ENCODE measurements at regions not wholly inside any gene's neighbourhood (a gene's known extent, or its start where the extent isn't known, plus 50 kb on each side); places are given as distances from the start of the nearest gene placed in this dataset.
"Not testable (repeated sequence)": the region's sequence is repeated elsewhere in the genome, so short reads cannot be mapped to it uniquely, and the experiment has no call there.

- DNase-seq = no peak
Observed at GRCh38 chr6:40881501-40881900, 157.5 kb downstream of the UNC5CL start.

GRCh38 chr6:40880906-40881305 is 158.1 kb downstream of the UNC5CL start:
- DNase-seq = no peak

- DNase-seq = no peak
Observed at GRCh38 chr6:40879169-40879568, 159.9 kb downstream of the UNC5CL start.

- DNase-seq = no peak
Observed at GRCh38 chr6:40877362-40877761, 161.7 kb downstream of the UNC5CL start.

GRCh38 chr6:40876336-40876735 is 162.7 kb downstream of the UNC5CL start:
- DNase-seq = no peak

- no peak for DNase-seq
Observed at GRCh38 chr6:40874495-40874894, 164.5 kb downstream of the UNC5CL start.

GRCh38 chr6:40871424-40871823 is 167.6 kb downstream of the UNC5CL start:
- DNase-seq = no peak

- DNase-seq = not testable (repeated sequence)
Observed at GRCh38 chr6:40868089-40868865, 170.7 kb downstream of the UNC5CL start.

- not testable (repeated sequence) for DNase-seq
Observed at GRCh38 chr6:40867527-40867926, 171.5 kb downstream of the UNC5CL start.

GRCh38 chr6:40865259-40865658 is 173.8 kb downstream of the UNC5CL start:
- not testable (repeated sequence) for DNase-seq

- no peak for DNase-seq
Observed at GRCh38 chr6:40860443-40860842, 178.6 kb downstream of the UNC5CL start.

GRCh38 chr6:40856271-40856670 is 182.8 kb downstream of the UNC5CL start:
- no peak for DNase-seq

GRCh38 chr6:40855168-40855880 is 183.7 kb downstream of the UNC5CL start:
- DNase-seq = no peak

- DNase-seq = no peak
Observed at GRCh38 chr6:40854592-40854991, 184.4 kb downstream of the UNC5CL start.

GRCh38 chr6:40852779-40853373 is 186.1 kb downstream of the UNC5CL start:
- DNase-seq = no peak

- DNase-seq = no peak
Observed at GRCh38 chr6:40849546-40849945, 189.5 kb downstream of the UNC5CL start.

- DNase-seq = no peak
Observed at GRCh38 chr6:40848868-40849514, 190.0 kb downstream of the UNC5CL start.

- no peak for DNase-seq
Observed at GRCh38 chr6:40848038-40848437, 191.0 kb downstream of the UNC5CL start.

GRCh38 chr6:40845553-40845952 is 193.5 kb downstream of the UNC5CL start:
- DNase-seq = peak; percentile 28

GRCh38 chr6:40844246-40844645 is 194.8 kb downstream of the UNC5CL start:
- no peak for DNase-seq

- no peak for DNase-seq
Observed at GRCh38 chr6:40841721-40842120, 197.3 kb downstream of the UNC5CL start.

- no peak for DNase-seq
Observed at GRCh38 chr6:40832691-40833090, 206.3 kb downstream of the UNC5CL start.

GRCh38 chr6:40831381-40831780 is 207.6 kb downstream of the UNC5CL start:
- no peak for DNase-seq
